GM18507 (cell line): ENCODE measurements at regions not wholly inside any gene's neighbourhood (a gene's known extent, or its start where the extent isn't known, plus 50 kb on each side); places are given as distances from the start of the nearest gene placed in this dataset.

ENCODE experiments used
- DNase-seq: peaks from one replicate; pipeline ENCODE4 v3.0.0; 2011; ENCODE audit warnings: low read depth; ENCODE audit not compliant: insufficient read length; ENCODE audit errors: extremely low spot score
- FAIRE-seq: peaks from 2 replicates; lab custom pipeline; 2011; peaks lifted over from hg19 to GRCh38; lab: Jason Lieb, UNC

DNA sequence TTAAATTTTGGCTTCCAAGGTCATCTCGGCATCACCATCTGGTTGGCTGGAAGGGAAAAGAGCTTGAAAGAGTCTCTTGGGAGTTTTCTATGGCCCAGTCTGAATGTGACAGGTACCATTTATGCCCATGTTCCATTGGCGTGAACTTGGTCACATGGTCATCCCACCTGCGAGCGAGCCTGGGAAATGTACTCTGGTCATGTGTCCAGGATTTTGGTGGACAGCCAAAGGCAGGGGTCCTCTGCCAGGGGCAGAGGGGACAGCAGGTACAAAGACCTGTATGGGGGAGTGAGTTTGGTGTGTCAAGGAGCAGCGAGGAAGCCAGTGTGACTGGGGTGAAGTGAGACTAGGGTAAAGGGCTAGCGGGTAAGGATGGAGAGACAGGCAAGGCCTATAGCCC lies 112.6 kb downstream of the CDC5L start:
- FAIRE-seq (no peak), DNase-seq (no peak)

DNA sequence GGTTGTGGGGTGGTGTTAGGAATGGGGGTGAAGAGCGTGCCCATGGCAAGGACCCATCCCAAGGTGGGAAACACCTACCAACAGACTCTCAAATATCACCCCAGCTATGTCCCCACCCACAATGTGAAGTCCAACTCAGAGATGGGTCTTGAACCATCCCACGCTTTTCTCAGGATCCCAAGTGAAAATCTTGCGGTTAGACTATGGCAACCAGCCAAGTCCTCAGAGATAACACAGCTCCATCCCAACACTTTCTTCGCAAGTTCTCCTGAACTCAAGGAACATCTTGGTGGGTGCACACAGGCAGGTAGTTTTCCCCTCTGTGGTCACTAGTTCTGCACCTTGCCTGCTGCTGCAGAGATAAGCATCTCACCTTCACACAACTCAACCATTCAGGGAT lies 116.0 kb downstream of the CDC5L start:
- DNase-seq (no peak), FAIRE-seq (no peak)

DNA sequence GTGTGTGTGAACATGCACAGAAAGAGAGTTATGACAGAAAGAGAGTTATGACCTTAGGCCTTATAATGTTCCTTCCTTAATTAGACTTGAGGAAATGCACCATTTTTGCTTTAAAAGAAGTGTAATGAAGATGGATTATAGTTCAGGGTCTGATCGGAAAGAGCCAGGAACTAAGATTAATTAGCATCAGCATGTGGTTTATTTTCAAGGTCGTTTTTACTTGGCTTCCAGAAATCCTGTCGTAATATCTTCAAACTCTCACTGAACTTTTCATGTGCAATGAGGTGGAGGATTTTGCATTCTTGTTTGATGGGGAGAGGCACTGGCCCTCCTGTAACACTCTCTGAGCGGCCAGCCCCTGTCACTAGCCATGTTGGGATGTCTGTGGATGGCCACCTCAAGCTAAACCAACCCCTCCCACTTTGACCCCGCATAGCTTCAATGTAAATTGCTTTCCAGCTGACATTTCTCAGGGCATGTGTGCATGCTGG lies 116.8 kb downstream of the CDC5L start:
- FAIRE-seq, result no peak

DNA sequence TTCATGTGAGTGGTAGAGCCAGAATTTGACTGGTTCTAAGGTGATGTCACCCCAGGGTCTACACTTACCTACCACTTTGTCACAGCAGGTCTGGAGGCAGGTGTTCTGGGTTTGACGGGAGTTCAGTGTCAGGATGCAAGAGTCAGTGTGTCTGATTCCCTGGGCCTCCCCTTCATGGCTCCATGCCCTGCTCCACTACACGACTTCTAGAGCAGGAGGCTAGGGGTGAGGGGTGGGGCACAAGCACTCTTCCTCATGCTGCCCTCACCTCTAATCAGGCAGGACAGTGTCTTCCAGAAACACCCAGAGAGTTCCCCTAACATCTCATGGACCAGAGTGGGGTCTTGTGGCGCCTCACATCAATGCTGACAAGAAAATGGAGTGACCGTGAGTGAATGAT lies 118.2 kb downstream of the CDC5L start:
- FAIRE-seq, result no peak
- DNase-seq, result no peak

More for the DNA sequence above, 116.8 kb downstream of the CDC5L start:
- DNase-seq, result no peak

DNA sequence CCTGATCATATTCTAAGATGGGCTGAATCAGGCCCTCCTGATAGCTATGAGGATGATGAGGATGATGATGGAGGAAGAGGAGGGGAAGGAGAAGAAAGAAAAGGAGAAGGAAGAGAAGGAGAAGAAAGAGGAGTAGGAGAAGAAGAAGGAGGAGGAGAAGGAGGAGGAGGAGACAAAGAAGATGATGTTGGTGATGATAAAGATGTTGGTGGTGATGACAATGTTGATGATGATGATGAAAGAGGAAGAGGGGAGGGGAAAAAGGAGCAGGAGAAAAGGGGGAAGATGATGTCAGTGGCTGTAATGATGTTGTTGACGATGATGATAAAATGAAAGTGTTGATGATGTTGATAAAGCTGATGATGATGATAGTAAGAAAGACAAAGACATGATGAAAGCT lies 119.5 kb downstream of the CDC5L start:
- DNase-seq (no peak), FAIRE-seq (no peak)

DNA sequence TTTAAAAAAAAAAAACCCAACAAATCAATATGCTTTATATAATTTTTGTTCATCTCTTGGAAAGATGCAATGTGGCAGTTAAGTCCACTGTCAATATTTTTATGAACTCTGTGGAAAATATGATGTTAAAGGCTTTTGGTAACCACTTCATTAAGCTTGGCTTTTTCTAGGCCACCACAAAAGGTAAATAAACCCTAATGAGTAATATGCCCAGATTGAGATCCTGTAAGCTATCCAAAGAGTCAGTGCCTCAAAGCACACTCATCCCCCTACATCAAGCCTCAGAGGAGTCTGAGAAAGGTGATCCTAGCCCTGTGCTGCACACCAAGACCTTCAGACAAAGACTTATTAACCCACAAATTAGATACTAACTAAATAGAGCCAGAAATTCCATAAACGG lies 121.1 kb downstream of the CDC5L start:
- no peak for FAIRE-seq
- DNase-seq, result no peak

DNA sequence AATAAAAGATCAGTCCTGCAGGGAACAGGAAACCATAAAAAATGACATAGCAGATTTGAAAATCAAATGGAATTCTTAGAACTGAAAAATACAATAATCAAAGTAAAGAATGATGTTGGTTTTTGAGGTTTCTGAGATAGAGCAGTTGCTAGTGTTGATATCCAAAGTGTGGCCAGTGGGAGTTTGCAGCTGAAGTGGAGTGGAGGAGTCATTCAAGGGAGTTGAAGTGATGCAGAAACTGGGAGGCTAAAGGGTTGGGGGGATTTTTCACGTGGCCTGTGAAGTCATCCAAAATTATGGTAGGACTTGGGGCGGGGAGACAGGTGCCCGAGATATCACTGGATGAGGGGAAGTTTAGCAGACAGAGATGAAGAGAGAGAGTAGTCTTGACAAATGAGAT lies 123.6 kb downstream of the CDC5L start:
- DNase-seq (no peak), FAIRE-seq (no peak)

DNA sequence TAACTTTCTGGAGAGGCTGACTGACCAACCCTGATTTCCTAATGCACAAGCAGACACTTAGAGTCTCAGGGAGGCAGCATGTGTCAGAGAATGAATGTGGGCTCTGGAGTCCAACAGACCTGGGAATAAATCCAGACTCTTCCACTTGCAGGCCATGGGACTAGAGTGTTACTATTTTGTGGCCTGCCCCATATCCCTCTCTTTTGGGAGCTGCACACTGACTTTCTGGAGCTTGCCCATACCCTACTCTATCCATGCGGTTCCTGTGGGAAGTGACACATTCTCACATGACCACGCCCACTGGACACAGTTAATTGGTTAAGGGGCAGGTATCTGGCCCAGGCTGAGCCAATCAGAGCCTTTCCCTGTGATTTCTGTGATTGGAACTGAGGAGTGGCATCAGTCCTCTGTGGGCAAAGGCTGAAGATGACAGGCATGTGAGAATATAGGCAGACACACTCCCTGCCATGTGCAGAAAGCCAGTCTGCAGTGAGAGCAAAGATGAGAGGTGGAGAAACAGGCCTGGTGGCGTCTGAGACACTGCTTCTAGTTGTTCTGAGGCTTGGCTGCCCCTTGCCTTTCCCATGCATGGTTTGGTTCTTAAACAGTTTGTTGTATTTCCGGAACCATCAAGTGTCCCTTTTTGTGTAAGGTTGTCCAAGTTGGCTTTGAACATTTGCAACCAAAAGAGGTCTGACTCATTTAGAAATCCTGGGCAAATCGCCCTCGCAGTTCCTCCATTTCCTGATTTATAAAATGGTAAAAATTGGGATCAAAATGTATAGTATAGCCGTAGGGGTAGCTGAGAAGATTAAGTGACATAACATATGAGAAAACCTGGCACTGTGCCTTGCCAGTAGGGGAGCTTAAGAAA lies 125.6 kb downstream of the CDC5L start:
- FAIRE-seq (no peak), DNase-seq (no peak)

DNA sequence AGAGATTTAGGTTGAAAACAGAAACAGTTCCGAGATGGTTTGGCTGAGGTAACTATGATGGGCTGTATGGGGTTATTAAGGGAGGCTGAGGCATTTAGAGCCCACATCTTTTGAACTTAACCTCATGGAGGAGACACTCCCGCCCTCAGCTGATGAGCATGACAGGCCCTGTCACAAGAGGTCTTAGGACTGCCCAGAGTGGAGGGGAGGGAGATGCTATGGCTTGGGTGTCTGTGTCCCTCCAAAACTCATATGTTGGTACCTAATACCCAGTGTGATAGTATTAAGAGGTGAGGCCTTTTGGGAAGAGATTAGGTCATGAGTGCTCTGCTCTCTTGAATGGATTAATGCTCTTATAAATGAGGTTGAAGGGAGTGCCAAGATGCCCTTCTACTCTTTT lies 126.6 kb downstream of the CDC5L start:
- no peak for FAIRE-seq
- DNase-seq, result no peak

DNA sequence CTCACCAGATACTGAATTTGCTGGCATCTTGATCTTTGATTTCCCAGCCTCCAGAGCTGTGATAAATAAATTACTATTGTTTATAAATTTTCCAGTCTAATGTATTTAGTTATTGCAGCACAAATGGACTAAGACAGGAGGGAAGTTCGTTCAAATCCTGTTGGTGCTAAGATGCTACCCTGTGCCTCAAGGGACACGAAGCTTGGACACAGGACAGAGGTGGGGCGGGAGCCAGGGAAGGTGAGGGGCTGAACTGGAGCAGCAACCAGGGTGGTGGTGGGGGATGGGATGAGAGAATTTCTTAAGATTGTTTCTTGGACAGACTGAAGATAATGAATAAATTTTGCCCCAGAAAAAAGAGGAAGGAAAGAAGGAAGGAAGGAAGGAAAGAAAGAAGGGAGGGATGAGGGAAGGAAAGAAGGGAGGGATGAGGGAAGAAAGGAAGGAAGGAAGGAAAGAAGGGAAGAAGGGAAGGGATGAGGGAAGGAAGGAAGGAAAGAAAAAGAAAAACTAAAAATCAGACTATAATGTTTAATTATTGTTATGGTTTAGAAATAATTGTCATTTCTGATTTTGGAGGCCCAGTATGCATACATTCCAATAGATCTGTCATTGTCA lies 127.2 kb downstream of the CDC5L start:
- no peak for FAIRE-seq
- DNase-seq, result no peak

DNA sequence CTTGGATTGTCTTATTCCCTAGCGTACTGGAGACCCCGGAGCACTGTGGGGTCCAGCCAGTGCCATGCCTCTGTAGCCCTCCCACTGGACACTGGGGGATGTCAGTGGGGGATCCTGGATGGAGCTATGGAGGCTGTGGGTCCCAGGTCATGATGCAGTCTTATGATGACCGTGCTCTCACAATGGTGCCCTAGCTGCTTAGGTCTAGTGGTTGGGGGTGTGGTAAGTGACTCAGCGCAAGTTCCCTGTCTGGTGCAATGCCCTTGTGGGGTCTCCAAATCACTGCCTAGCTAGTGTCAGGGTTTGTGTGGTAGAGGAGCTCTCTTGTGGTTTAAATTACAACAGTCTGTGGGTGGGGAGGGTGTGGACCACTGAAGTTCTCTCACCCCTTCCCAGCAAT lies 135.4 kb downstream of the CDC5L start:
- DNase-seq (no peak), FAIRE-seq (no peak)

DNA sequence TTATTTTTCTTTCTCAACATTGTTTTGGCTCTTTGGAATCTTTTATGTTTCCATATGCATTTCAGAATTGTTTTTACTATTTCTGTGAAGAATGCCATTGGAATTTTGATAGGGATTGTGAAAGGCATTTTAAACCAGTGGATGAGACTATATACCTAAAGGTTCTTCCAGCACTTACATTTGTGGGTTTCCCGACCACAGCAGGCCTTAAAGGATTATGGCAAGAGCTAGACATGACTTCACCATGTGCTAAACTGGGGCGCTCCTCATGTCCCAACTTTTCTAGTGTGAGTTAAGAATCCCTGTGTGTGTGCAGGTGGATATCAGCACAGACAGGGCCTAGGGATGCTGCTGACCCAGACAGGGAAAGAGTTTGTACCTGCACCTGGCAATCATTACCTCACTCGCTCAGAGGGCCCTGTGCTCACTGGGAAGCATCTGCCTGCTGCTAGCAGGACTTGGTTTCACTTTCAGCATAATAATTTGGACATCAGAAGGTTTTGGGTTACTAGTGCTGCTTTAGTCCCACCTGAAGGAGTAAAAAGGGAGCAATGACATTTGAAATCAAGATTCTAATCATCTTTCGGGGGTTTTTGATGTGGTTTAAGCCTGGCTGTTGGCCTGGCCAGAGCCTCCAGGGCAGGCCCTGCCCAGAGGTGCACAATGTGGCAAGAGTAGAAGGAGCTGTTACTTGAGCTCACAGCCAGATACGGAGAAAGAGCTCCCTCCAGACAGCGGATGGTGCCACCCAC lies 137.1 kb downstream of the CDC5L start:
- FAIRE-seq (peak; percentile 18), DNase-seq (no peak)

DNA sequence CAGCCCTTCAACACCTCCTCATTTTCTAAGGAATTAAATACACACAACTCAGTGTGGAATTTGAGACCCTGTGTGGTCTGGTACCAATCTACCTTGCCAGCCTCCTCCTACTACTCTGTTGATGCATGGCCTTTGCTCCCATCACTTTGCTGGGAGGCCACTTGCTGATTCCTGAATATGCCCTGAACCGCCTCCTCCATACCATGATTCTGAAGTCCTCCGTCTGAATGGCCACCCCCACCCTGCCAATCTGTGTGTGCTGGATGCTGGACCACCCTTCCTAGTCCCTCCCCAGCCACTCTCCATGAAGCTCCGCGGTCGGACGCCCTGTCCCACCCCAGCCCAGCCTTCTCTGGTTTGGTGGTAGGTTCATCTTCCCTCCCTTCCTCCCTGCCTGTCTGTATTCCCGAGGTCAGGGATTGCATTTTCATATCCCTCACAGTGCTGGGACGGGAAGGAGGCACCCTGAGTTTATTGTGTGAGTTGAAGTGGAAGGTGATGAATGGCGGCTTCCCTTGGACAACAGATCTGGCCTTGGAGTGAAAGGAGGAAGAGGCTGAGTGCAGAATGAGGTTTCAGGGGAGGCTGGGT lies 138.3 kb downstream of the CDC5L start:
- no peak for DNase-seq

DNA sequence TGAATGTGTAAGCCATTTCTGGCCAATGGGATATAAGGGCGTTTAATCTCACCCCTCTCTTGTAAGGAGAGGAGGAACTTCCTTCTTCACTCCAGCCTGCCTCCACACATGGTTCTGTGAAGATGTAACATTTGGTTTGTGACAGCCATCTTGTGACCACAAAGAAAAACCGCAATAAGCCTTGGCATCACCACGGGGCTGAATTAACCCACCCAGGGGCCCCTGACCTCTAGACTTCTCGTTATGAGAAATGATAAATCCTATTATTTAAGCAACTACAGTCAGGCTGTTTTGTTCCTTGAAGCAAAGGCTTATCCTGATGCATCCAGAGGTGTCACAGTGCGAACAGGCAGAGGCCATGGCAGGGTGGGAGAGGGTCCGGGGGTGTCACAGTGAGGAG lies 139.7 kb downstream of the CDC5L start:
- FAIRE-seq (no peak), DNase-seq (no peak)

More for the DNA sequence above, 138.3 kb downstream of the CDC5L start:
- no peak for FAIRE-seq

DNA sequence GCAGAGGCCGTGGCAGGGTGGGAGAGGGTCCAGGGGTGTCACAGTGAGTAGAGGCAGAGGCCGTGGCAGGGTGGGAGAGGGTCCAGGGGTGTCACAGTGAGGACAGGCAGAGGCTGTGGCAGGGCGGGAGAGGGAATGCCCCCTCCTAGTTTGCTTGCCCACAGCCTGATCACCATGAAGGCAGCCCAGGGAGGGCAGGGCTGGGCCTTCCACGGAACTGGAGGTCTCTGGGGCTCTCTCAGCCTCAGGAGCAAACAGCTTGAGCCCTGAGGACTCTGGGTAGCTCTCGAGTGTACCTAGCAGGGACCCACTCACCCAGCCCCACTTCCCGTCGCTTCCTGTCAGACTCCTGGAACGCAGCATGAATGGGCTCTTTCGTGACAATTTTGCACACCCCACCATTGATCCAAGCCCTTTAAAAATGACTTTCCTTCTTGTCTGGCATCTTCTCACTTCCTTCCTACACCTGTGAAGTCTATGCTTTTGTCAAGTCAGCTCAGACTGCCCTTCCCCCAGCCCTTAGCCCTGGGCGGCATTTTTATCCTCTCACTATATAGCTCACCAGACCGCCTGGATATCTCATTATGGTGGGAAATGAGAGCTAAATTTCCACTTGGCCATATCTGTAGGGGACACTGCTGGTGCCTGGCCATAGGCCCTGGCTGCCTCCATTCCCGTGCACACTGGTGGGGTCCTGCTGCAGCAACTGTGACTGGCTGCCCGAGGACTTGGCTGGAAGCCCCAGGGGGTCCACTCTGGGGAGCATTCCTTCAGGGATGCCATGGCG lies 140.3 kb downstream of the CDC5L start:
- FAIRE-seq, result no peak
- no peak for DNase-seq

DNA sequence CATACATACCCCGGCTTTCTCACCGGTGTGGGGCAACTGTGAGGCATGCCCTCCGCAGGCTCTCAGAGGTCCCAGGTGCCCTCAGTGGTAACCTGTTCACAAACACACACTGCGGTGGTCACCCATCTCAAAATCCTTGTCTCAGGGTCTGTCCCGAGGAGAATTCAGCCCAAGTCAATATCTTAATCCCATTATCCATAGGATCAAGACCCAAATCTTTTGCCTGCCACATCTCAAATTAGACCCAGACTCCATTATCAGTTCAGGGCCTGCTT lies 140.8 kb downstream of the CDC5L start:
- FAIRE-seq, result no peak
- DNase-seq, result no peak

DNA sequence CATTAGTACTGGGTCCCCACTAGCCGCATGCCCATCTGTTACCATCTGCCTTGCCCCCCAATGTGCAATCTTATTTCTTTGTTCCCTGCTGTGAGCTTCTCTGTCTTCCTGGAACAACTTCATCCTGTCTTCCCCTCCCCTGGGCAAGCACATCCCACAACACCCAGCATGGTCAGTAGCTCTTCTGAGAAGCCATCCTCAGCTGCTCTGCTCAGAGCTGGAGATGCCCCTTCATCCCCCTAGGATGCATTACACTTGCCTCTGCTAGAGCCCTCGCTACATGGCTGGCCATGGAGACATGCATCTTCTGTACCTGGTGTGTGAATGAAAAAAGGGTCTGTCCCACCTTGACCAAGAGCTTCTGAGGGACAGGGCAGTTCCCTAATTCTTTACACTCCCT lies 141.2 kb downstream of the CDC5L start:
- no peak for FAIRE-seq
- no peak for DNase-seq

DNA sequence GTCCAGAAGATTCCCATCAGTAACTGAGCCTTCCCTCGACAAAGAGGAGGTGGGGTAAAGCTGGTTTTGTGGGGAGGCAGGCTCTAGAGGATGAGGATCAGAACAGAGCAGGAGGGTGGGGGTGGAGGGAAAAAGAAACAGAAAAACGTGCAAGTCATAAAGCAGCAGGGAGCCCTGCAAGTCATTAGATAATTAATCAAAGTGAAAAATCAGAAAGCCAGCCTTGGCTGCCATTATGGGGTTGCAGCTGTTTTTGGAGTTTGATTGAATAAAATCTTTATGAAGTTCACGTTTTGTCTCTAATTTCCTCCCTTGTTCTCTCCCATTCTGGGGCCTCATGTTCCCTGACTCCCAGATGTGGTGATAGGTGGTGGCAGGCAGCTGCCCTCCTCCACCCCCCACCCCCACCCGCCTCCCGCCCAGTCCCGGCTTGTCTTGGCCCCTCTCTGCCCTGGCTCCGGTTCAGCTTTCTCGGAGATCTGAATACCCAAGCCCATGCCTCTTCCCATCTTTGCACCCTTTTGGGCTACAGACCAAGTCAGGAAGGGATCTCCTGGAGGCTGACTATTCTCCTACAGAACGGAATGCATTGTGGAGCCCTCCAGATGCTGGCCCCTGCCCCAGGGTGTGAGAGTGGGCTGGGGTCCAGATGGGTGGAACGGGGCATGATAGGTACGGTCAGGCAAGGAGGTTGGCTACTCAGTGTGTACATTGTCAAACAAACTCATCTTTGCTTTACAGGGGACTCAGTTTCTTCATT lies 141.8 kb downstream of the CDC5L start:
- DNase-seq (no peak), FAIRE-seq (no peak)
